GM23338 (cell line): ENCODE measurements at regions not wholly inside any gene's neighbourhood (a gene's known extent, or its start where the extent isn't known, plus 50 kb on each side); places are given as distances from the start of the nearest gene placed in this dataset.

Source experiments
- ATAC-seq: fragments of 200-7000 bp; cut with Tn5 transposase; 3 replicates; pipeline ENCODE4 v1.9.1; 2020
- DNase-seq: peaks from one replicate; pipeline ENCODE4 v3.0.0-alpha.2; 2015; ENCODE audit warnings: low spot score
- H2AFZ ChIP-seq: fragments of 200-600 bp; sonication (generic); 2 replicates; pipeline ENCODE4 v1.8.0; 2016; ENCODE audit warnings: antibody characterized with exemption, mild to moderate bottlenecking, moderate library complexity
- H3F3A ChIP-seq: fragments of 200-600 bp; sonication (generic); replicated peaks from 2 replicates; pipeline ENCODE4 v1.8.0; 2017; ENCODE audit warnings: antibody characterized with exemption, mixed run types, low read depth
- H3K27ac ChIP-seq: fragments of 200-600 bp; sonication (generic); 2 replicates; pipeline ENCODE4 v1.6.1; 2016; ENCODE audit warnings: low read depth
- H3K27me3 ChIP-seq: fragments of 200-600 bp; sonication (generic); 2 replicates; pipeline ENCODE4 v1.8.0; 2016; ENCODE audit warnings: mild to moderate bottlenecking, mixed run types, moderate library complexity; ENCODE audit not compliant: insufficient read depth
- H3K36me3 ChIP-seq: fragments of 200-600 bp; sonication (generic); 2 replicates; pipeline ENCODE4 v1.8.0; 2016; ENCODE audit warnings: mild to moderate bottlenecking; ENCODE audit not compliant: insufficient read depth
- H3K4me1 ChIP-seq: fragments of 200-600 bp; sonication (generic); 2 replicates; pipeline ENCODE4 v1.8.0; 2016; ENCODE audit warnings: mild to moderate bottlenecking, moderate library complexity; ENCODE audit not compliant: insufficient read depth
- H3K4me2 ChIP-seq: fragments of 200-600 bp; sonication (generic); 2 replicates; pipeline ENCODE4 v1.7.1; 2017; ENCODE audit warnings: mixed run types
- H3K4me3 ChIP-seq: fragments of 200-600 bp; sonication (generic); 2 replicates; pipeline ENCODE4 v1.6.1; 2016; ENCODE audit warnings: mixed run types
- H3K79me2 ChIP-seq: fragments of 200-600 bp; sonication (generic); replicated peaks from 2 replicates; pipeline ENCODE4 v1.8.0; 2017; ENCODE audit warnings: mild to moderate bottlenecking; ENCODE audit not compliant: insufficient read depth
- H3K9me2 ChIP-seq: fragments of 200-600 bp; sonication (generic); 2 replicates; pipeline ENCODE4 v1.8.0; 2017; ENCODE audit not compliant: insufficient read depth
- H4K20me1 ChIP-seq: fragments of 200-600 bp; sonication (generic); replicated peaks from 2 replicates; pipeline ENCODE4 v1.8.0; 2017; ENCODE audit warnings: mild to moderate bottlenecking; ENCODE audit not compliant: insufficient read depth
- H3K27ac Mint-ChIP-seq: 2 replicates; pipeline ENCODE4 v1.8.0; 2020; ENCODE audit warnings: inconsistent platforms, mild to moderate bottlenecking, moderate library complexity, mixed read lengths
- H3K27me3 Mint-ChIP-seq: 3 replicates; pipeline ENCODE4 v1.8.0; 2022; ENCODE audit warnings: low read depth, mild to moderate bottlenecking, moderate library complexity, mixed read lengths, inconsistent platforms; ENCODE audit not compliant: insufficient read depth, poor library complexity
- H3K36me3 Mint-ChIP-seq: 3 replicates; pipeline ENCODE4 v1.8.0; 2021; ENCODE audit warnings: low read depth, mild to moderate bottlenecking, inconsistent platforms, moderate library complexity, mixed read lengths
- H3K4me1 Mint-ChIP-seq: 3 replicates; pipeline ENCODE4 v1.8.0; 2020; ENCODE audit warnings: mild to moderate bottlenecking, inconsistent platforms, mixed read lengths
- H3K4me3 Mint-ChIP-seq: 3 replicates; pipeline ENCODE4 v1.8.0; 2021; ENCODE audit warnings: moderate library complexity, mild to moderate bottlenecking, inconsistent platforms, mixed read lengths
- H3K9me3 Mint-ChIP-seq: 3 replicates; pipeline ENCODE4 v1.8.0; 2020; ENCODE audit warnings: moderate library complexity, mild to moderate bottlenecking, inconsistent platforms, mixed read lengths
- CREB1 ChIP-seq: fragments of 250-450 bp; sonication (Bioruptor Pico); IDR thresholded peaks from 2 replicates; pipeline ENCODE4 v1.5.0; 2020; ENCODE audit warnings: low read depth, mild to moderate bottlenecking, moderate library complexity
- CTCF ChIP-seq, 2 experiments: fragments of 200-600 bp in 1 of 2; sonication (generic) in 1 of 2; conservative IDR thresholded peaks; 2 replicates each; pipeline versions ENCODE4 v1.5.1 to v1.6.1; 2016 to 2017; ENCODE audit warnings: antibody characterized with exemption in 2 of 2, low read depth in 2 of 2, mild to moderate bottlenecking in 2 of 2, moderate library complexity in 1 of 2
- ETS1 ChIP-seq: IDR thresholded peaks from 2 replicates; pipeline ENCODE4 v1.6.1; 2016; ENCODE audit warnings: antibody characterized with exemption
- EZH2 ChIP-seq: fragments of 200-600 bp; sonication (generic); IDR thresholded peaks from one replicate; pipeline ENCODE4 v1.8.0; 2017; ENCODE audit warnings: antibody characterized with exemption, mild to moderate bottlenecking, low read depth; ENCODE audit not compliant: unreplicated experiment
- EZH2phosphoT487 ChIP-seq: fragments of 200-600 bp; sonication (generic); IDR thresholded peaks from one replicate; pipeline ENCODE4 v1.8.1; 2018; ENCODE audit warnings: antibody characterized with exemption; ENCODE audit not compliant: unreplicated experiment
- JUNB ChIP-seq: IDR thresholded peaks from one replicate; pipeline ENCODE4 v1.6.1; 2016; ENCODE audit warnings: antibody characterized with exemption; ENCODE audit not compliant: unreplicated experiment
- NANOG ChIP-seq: IDR thresholded peaks from 2 replicates; pipeline ENCODE4 v1.6.1; 2016; ENCODE audit warnings: antibody characterized with exemption, borderline replicate concordance
- REST ChIP-seq: IDR thresholded peaks from one replicate; pipeline ENCODE4 v1.6.1; 2018; ENCODE audit warnings: antibody characterized with exemption; ENCODE audit not compliant: unreplicated experiment
- STAT1 ChIP-seq: IDR thresholded peaks from one replicate; pipeline ENCODE4 v1.6.1; 2016; ENCODE audit warnings: antibody characterized with exemption; ENCODE audit not compliant: unreplicated experiment
- ZNF114 ChIP-seq: fragments of 250-450 bp; sonication (Bioruptor Pico); IDR thresholded peaks from 2 replicates; pipeline ENCODE4 v1.5.0; 2020; ENCODE audit warnings: mild to moderate bottlenecking, moderate library complexity
- ZNF331 ChIP-seq: fragments of 250-450 bp; sonication (Bioruptor Pico); IDR thresholded peaks from 2 replicates; pipeline ENCODE4 v1.5.0; 2020; ENCODE audit warnings: low read depth, mild to moderate bottlenecking, moderate library complexity
- TF ChIP-seq, protein P1 (sequence below): fragments of 250-450 bp; sonication (Bioruptor Pico); IDR thresholded peaks from 2 replicates; pipeline ENCODE4 v1.5.0; 2020; ENCODE audit warnings: mild to moderate bottlenecking, moderate library complexity

- TF ChIP-seq REST, result no peak
- no peak for TF ChIP-seq CTCF (conservative IDR thresholded peaks at IDR 0.05; ENCODE audit: low read depth in 2 of 2)
These were observed 107.6 kb upstream of the CD82 start (continued) for GRCh38 chr11:44457862-44458261.

GRCh38 chr11:44463751-44464150, 101.7 kb upstream of the CD82 start:
- no peak overlapping the region for H3K27ac Mint-ChIP-seq
- no peak for DNase-seq
- peaks cover 7% of the 10 kb centered on the region for H3K36me3 Mint-ChIP-seq
- H3K4me1 Mint-ChIP-seq, result peaks cover 13% of the 10 kb centered on the region
- no peaks in the 10 kb centered on the region for H3K79me2 ChIP-seq
- H3K4me2 ChIP-seq, result no peak overlapping the region
- H2AFZ ChIP-seq, result no peak overlapping the region
- no peaks in the 10 kb centered on the region for H3K36me3 ChIP-seq
- H3K9me2 ChIP-seq, result peaks cover 4% of the 10 kb centered on the region; the same call in 1 of the 2 replicates
- no peaks in the 10 kb centered on the region for H3F3A ChIP-seq
- peaks cover 56% of the 10 kb centered on the region for H3K9me3 Mint-ChIP-seq
- H4K20me1 ChIP-seq, result no peaks in the 10 kb centered on the region
- H3K27me3 Mint-ChIP-seq, result peaks cover 9% of the 10 kb centered on the region
- no peaks in the 10 kb centered on the region for H3K27me3 ChIP-seq
- no peak overlapping the region for H3K4me3 Mint-ChIP-seq
- H3K4me1 ChIP-seq, result peaks cover 8% of the 10 kb centered on the region
- no peak overlapping the region for H3K4me3 ChIP-seq
- H3K27ac ChIP-seq, result no peak overlapping the region
- no peak for ATAC-seq
- TF ChIP-seq EZH2phosphoT487, result no peak
- TF ChIP-seq ETS1, result no peak
- no peak for TF ChIP-seq EZH2
- no peak for TF ChIP-seq NANOG
- TF ChIP-seq, protein P1, sequence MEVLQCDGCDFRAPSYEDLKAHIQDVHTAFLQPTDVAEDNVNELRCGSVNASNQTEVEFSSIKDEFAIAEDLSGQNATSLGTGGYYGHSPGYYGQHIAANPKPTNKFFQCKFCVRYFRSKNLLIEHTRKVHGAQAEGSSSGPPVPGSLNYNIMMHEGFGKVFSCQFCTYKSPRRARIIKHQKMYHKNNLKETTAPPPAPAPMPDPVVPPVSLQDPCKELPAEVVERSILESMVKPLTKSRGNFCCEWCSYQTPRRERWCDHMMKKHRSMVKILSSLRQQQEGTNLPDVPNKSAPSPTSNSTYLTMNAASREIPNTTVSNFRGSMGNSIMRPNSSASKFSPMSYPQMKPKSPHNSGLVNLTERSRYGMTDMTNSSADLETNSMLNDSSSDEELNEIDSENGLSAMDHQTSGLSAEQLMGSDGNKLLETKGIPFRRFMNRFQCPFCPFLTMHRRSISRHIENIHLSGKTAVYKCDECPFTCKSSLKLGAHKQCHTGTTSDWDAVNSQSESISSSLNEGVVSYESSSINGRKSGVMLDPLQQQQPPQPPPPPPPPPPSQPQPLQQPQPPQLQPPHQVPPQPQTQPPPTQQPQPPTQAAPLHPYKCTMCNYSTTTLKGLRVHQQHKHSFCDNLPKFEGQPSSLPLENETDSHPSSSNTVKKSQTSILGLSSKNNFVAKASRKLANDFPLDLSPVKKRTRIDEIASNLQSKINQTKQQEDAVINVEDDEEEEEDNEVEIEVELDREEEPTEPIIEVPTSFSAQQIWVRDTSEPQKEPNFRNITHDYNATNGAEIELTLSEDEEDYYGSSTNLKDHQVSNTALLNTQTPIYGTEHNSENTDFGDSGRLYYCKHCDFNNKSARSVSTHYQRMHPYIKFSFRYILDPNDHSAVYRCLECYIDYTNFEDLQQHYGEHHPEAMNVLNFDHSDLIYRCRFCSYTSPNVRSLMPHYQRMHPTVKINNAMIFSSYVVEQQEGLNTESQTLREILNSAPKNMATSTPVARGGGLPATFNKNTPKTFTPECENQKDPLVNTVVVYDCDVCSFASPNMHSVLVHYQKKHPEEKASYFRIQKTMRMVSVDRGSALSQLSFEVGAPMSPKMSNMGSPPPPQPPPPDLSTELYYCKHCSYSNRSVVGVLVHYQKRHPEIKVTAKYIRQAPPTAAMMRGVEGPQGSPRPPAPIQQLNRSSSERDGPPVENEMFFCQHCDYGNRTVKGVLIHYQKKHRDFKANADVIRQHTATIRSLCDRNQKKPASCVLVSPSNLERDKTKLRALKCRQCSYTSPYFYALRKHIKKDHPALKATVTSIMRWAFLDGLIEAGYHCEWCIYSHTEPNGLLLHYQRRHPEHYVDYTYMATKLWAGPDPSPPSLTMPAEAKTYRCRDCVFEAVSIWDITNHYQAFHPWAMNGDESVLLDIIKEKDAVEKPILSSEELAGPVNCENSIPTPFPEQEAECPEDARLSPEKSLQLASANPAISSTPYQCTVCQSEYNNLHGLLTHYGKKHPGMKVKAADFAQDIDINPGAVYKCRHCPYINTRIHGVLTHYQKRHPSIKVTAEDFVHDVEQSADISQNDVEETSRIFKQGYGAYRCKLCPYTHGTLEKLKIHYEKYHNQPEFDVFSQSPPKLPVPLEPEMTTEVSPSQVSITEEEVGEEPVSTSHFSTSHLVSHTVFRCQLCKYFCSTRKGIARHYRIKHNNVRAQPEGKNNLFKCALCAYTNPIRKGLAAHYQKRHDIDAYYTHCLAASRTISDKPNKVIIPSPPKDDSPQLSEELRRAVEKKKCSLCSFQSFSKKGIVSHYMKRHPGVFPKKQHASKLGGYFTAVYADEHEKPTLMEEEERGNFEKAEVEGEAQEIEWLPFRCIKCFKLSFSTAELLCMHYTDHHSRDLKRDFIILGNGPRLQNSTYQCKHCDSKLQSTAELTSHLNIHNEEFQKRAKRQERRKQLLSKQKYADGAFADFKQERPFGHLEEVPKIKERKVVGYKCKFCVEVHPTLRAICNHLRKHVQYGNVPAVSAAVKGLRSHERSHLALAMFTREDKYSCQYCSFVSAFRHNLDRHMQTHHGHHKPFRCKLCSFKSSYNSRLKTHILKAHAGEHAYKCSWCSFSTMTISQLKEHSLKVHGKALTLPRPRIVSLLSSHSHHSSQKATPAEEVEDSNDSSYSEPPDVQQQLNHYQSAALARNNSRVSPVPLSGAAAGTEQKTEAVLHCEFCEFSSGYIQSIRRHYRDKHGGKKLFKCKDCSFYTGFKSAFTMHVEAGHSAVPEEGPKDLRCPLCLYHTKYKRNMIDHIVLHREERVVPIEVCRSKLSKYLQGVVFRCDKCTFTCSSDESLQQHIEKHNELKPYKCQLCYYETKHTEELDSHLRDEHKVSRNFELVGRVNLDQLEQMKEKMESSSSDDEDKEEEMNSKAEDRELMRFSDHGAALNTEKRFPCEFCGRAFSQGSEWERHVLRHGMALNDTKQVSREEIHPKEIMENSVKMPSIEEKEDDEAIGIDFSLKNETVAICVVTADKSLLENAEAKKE (CRISPR knock-in tag), result no peak
- no peak for TF ChIP-seq JUNB
- no peak for TF ChIP-seq ZNF114 (CRISPR knock-in tag)
- TF ChIP-seq STAT1, result no peak
- TF ChIP-seq ZNF331 (CRISPR knock-in tag), result no peak
- no peak for TF ChIP-seq CREB1 (CRISPR knock-in tag)
